Kidney glomerular epithelial cell (primary cell): ENCODE measurements at regions not wholly inside any gene's neighbourhood (a gene's known extent, or its start where the extent isn't known, plus 50 kb on each side); places are given as distances from the start of the nearest gene placed in this dataset.
A peak's percentile ranks its signal among the peaks of the same experiment; 100 is the strongest.

Experiments
- DNase-seq: peaks from one replicate; lab custom pipeline; 2025; lab: John Stamatoyannopoulos, UW

- DNase-seq = no peak
Observed at GRCh38 chr4:159444678-159445077, 341.8 kb downstream of the RAPGEF2 start.

- DNase-seq = no peak
Observed at GRCh38 chr4:159445692-159446091, 342.8 kb downstream of the RAPGEF2 start.

DNA sequence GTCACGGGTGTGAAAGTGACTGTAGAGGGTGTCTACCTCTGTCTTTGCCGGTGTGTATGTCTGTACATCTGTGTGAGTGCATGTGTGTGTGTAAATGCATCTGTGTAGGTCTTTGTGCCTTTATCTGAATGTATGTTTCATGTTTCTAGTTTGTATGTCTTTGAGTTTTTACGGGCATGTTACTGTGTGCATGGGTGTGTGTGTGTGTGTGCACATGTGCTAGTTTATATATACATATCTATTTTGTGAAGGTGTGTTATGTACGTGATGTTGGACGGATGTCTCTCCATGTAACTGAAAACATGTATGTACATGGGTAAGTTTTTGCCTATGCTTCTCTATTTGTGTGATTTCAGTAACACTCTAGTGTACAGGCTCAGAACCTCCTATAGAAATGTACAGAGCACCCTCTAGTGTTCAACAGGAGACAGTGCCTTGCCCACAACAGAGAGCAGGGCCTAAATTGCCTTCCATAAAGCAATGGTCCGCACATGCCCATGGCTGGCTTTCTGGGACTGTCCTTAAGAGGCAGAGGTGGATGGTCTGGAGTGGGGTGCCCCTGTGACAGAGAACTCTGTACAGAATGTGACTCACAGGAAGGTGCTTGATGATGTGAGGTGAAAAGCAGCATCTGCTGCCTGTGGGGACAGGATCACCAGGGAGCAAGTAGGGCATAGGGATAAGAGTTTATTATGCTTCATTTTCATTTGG lies 343.5 kb downstream of the RAPGEF2 start:
- peak; percentile 80 for DNase-seq

GRCh38 chr4:159447296-159447695 lies 344.4 kb downstream of the RAPGEF2 start:
- DNase-seq = no peak

DNA sequence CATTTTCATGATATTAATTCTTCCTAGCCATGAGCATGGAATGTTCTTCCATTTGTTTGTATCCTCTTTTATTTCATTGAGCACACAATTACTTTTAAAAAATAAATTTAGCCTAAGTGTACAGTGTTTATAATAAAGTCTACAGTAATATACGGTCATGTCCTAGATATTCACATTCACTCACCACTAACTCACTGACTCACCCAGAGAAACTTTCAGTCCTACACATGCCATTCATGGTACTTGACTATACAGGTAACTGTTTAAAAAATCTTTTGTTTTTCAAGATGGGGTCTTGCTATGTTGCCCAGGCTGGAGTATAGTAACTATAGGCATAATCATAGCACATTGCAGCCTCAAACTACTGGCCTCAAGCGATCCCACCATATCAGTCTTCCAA lies 348.1 kb downstream of the RAPGEF2 start:
- no peak for DNase-seq

DNA sequence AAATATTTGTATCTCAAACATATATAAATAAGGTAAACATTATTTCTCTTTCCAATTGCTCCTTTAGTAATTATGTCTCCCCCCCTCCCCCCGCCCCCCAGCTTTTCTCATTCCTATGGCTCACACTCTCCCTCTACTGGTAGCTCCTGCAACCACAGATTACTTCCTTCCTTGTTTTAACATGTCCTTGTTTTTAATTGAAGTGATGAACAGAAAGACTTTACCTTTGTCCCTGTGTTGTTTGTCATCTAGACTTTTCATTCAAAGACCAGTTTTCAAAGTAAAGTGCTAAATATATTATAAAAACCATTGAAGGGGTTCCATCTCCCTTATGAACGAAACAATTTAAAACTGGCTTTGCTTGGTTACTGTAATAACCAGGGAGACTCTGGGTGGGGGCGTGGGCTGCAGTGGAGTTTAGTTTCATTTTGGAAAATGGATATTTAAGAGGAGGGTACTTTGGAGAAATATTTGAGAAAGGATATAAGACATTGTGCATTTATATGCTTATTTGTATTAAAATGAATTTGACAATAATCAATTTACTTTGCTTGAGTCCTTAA lies 352.9 kb downstream of the RAPGEF2 start:
- DNase-seq = peak; percentile 77

- DNase-seq = no peak
Observed at GRCh38 chr4:159460371-159460770, 357.5 kb downstream of the RAPGEF2 start.

- no peak for DNase-seq
Observed at GRCh38 chr4:159463235-159463634, 360.4 kb downstream of the RAPGEF2 start.

GRCh38 chr4:159464302-159464701 lies 361.4 kb downstream of the RAPGEF2 start:
- DNase-seq = no peak

DNA sequence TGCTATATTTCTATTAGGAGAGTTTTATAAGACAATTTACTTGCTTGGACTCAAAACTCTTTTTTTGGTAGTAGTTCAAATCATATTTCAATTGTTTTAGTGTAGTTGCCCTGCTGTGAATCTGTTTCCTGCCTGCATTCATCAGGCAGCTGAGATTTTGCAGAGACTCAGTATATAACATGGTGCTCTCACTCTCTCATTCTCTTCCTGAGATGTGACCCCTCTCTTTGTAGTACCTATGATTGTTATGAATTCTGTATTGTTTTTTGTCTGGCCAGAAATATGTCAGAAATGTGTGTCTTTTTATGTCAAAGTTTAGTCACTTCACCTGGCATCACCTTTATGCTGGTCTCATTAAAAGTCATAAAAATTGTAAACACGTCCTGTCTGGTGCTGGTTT lies 374.0 kb downstream of the RAPGEF2 start:
- no peak for DNase-seq

GRCh38 chr4:159480826-159481225 lies 377.9 kb downstream of the RAPGEF2 start:
- DNase-seq = no peak

DNA sequence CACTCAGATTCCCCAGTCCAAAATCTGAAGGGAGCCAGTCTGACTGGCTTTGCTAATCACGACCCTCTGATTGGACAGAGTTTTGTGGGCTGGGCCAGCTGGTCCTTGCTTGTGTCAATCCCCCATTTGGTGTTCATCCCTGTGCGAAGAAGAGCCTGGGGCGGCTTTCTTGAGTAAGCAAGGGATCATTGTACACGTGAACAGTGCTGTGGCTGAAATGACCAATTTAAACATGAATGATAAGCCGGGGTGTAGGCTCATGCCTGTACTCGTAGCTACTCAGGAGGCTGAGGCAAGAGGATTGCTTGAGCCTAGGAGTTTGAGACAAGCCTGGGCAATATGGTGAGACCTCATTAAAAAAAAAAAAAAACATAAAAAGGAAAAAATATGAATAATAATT lies 379.1 kb downstream of the RAPGEF2 start:
- DNase-seq = no peak

DNA sequence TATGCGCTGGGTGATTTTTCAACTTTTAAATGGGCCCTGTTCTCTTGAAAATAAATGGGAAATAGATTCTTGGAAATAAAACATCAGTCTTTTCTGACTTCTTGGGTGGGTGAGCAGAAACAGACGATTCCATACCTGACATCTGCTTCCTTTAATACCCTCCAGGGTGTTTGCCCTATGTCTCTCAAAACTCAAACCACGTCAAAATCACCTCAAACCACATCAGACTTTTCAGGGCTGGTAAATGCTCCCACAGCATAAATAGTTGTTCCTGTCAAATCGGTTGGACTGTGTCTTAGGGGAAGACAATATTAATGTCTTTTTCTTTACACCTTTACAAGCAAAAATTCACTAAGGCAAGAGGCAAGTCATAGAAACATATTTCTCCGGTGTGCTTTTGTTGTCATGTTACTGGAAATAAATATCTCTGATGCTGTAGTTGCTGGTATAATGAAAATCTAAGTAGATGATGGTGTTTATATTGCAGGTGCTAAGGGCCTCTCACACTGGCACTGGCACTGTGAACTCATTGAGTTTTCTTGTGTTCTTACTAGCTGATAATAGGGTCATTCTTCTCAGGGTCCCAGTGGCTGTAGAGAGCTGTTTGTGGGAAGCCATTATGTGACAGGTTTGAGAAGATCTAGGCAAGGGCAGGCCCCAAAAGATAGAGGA lies 380.4 kb downstream of the RAPGEF2 start:
- DNase-seq = no peak

- DNase-seq = no peak
Observed at GRCh38 chr4:159483782-159484741, 381.2 kb downstream of the RAPGEF2 start.

DNA sequence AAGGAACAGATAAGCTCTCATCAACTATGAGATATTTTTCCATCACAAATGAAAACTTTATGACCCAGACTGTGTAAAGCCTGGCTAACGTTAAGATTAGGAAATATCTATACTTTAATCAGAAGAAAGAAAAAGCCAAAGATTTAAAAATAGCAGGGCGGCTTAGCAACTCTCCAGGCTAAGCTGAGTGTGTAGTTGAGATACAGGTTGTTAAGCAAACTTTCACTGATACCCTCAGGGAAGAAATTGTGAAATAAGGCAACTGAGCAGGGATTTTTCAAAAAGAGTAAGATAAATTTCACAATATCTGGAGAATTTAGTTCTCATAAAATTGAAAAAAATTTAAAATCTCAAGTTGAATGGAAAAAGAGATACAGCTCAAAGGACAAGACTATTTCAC lies 382.0 kb downstream of the RAPGEF2 start:
- no peak for DNase-seq

DNA sequence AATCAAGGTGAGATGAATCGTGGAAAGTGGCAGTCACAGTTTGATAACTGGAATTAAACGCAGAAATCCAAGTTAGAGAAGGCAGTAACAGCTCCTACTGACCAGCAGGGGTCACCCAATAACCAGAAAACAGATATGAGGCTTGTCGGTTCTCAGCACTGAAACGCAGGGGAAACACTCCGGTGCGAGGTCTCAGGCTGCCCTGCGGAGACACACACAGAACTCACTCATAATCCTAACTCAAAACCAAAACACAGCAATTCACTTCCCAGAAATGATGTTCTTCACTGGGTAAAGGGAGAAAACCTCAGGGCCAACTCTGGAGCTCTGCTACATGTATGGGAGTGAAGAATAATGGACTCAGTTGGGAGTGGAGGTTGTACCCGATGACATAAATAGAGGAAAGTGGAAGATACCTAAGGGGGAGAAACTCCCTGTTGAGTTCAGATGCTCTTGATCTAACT lies 384.4 kb downstream of the RAPGEF2 start:
- DNase-seq = peak; percentile 80

DNA sequence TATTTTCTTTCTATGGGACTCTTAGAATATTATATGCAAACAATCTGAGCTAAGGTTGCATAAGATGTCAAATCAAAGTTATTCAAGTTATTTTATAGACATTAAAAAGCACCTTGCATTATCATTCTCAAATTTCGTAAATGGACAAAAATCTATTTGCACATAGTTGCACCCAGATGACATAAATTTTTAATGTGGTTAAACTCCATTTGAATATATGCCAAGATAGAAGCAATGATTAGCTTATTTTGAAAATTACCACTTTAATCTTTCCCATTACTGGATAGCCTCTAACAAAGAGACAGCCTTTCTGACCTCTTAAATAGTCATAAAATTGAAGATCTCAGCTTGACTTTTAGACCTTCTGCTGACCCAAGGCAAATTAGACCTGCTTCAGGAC lies 386.8 kb downstream of the RAPGEF2 start:
- no peak for DNase-seq

DNA sequence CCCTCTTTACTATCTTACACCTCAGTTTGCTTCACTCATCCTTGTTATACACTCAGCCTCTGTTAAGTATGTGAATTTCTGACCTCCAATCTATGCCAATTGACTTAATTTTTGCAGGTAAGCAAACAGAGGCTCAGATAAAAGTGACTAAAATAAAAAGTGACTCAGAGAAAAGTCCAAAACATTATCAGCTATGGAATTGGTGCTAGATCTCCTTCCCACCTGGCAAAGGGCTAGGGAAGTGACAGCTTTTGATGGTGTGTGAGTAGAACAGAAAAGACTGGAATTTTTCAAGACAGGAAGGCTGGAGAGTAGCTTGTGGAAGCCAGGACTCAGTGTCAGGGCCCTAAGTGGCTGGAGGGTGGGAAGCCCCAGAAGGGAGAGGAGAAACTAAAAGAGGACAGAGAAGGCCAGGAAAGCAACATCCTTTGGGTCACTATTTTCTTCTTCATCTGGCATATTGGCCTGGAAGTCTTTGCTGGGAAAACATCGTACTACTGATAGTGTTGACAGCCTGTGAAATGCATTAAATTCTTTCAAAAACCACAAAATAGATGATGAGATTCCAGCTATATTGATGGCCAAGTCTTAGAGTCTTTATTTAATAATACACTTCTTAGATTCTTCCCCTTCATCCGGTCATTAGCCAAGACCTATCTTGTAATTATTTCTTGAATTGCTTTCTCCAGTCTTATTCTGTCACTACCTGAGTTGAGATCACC lies 392.8 kb downstream of the RAPGEF2 start:
- DNase-seq = no peak

DNA sequence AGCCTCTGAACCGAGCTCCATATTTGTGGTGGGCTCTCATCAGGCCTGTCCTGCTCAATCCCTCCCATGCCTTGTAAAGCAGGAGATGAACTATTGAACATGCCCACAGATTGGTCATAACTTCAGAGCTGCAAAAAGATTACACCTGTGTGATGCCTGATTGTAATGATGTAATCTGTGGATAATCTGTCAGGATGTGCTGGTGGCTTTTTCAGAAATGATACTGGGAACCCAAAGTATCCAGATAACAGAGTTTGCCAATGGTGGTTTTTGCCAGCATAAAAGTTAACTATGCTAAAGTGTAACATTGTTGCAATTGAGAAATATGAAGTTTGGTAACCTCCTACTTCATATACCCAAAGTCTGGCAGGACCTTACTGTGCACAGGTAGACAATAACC lies 393.4 kb downstream of the RAPGEF2 start:
- no peak for DNase-seq

GRCh38 chr4:159497936-159498335 lies 395.1 kb downstream of the RAPGEF2 start:
- DNase-seq = no peak

- no peak for DNase-seq
Observed at GRCh38 chr4:159498446-159499115, 395.7 kb downstream of the RAPGEF2 start.
